ENCODE measurements at regions not wholly inside any gene's neighbourhood (a gene's known extent, or its start where the extent isn't known, plus 50 kb on each side); places are given as distances from the start of the nearest gene placed in this dataset.

DNA sequence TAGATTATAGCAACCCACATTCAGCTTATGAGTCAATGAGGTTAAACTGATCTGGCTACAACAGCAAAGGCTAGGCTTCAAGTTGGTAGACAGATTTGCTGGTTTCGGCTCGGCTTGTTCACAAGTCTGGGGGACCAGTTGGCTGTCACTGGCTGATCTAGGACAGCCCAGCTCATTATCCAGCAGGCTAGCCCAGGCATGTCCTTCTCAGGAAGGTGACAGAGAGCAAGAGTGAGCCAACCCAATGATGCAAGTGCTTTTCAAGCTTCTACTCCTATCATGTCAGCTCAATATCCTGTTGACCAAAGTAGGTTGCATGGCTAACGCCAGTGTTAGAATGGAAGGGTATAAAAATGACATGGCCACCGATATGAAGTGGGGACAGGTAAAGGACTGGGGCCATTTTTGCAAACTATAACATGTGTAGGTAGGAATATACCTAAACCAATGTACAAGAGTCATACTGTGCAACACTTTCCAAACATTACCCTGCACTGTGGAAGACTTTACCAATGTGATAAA, 220.9 kb upstream of the SOX21 start:
- TF ChIP-seq POLR2AphosphoS5 (IDR thresholded peaks at IDR 0.05) (no peak), POLR2A (IDR thresholded peaks at IDR 0.05) (no peak)
- TF ChIP-seq, protein P1, sequence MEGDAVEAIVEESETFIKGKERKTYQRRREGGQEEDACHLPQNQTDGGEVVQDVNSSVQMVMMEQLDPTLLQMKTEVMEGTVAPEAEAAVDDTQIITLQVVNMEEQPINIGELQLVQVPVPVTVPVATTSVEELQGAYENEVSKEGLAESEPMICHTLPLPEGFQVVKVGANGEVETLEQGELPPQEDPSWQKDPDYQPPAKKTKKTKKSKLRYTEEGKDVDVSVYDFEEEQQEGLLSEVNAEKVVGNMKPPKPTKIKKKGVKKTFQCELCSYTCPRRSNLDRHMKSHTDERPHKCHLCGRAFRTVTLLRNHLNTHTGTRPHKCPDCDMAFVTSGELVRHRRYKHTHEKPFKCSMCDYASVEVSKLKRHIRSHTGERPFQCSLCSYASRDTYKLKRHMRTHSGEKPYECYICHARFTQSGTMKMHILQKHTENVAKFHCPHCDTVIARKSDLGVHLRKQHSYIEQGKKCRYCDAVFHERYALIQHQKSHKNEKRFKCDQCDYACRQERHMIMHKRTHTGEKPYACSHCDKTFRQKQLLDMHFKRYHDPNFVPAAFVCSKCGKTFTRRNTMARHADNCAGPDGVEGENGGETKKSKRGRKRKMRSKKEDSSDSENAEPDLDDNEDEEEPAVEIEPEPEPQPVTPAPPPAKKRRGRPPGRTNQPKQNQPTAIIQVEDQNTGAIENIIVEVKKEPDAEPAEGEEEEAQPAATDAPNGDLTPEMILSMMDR (IDR thresholded peaks at IDR 0.05 in 8 of 11, conservative IDR thresholded peaks at IDR 0.05 in 3 of 11), result no peak

Measured in spleen (tissue), 7 donors.